ENCODE measurements at regions not wholly inside any gene's neighbourhood (a gene's known extent, or its start where the extent isn't known, plus 50 kb on each side); places are given as distances from the start of the nearest gene placed in this dataset.

GRCh38 chr6:156219973-156220372 is 557.2 kb upstream of the ARID1B start:
- TF ChIP-seq, protein P1, sequence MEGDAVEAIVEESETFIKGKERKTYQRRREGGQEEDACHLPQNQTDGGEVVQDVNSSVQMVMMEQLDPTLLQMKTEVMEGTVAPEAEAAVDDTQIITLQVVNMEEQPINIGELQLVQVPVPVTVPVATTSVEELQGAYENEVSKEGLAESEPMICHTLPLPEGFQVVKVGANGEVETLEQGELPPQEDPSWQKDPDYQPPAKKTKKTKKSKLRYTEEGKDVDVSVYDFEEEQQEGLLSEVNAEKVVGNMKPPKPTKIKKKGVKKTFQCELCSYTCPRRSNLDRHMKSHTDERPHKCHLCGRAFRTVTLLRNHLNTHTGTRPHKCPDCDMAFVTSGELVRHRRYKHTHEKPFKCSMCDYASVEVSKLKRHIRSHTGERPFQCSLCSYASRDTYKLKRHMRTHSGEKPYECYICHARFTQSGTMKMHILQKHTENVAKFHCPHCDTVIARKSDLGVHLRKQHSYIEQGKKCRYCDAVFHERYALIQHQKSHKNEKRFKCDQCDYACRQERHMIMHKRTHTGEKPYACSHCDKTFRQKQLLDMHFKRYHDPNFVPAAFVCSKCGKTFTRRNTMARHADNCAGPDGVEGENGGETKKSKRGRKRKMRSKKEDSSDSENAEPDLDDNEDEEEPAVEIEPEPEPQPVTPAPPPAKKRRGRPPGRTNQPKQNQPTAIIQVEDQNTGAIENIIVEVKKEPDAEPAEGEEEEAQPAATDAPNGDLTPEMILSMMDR (IDR thresholded peaks at IDR 0.05) = no peak
- TF ChIP-seq POLR2A (IDR thresholded peaks at IDR 0.05) (no peak), POLR2AphosphoS5 (IDR thresholded peaks at IDR 0.05) (no peak)

All from prostate gland (tissue), 2 donors.